Dendritic cell treated with granulocyte-macrophage colony-stimulating factor and Interleukin-4, amounts not matched to agents 40 ng/mL and 50 ng/mL, for 4 days (primary cell): ENCODE measurements at regions not wholly inside any gene's neighbourhood (a gene's known extent, or its start where the extent isn't known, plus 50 kb on each side); places are given as distances from the start of the nearest gene placed in this dataset.

Experiments used
- H3K27ac Mint-ChIP-seq: one replicate; pipeline ENCODE4 v1.8.0; 2022; ENCODE audit warnings: mild to moderate bottlenecking, mixed read lengths
- H3K27me3 Mint-ChIP-seq: one replicate; pipeline ENCODE4 v1.8.0; 2022; ENCODE audit warnings: mild to moderate bottlenecking, mixed read lengths
- H3K36me3 Mint-ChIP-seq: one replicate; pipeline ENCODE4 v1.8.0; 2022; ENCODE audit warnings: low read depth, mixed read lengths
- H3K4me1 Mint-ChIP-seq: one replicate; pipeline ENCODE4 v1.8.0; 2022; ENCODE audit warnings: low read depth, mixed read lengths
- H3K4me3 Mint-ChIP-seq: one replicate; pipeline ENCODE4 v1.8.0; 2022; ENCODE audit warnings: mild to moderate bottlenecking, moderate library complexity, mixed read lengths
- H3K9me3 Mint-ChIP-seq: one replicate; pipeline ENCODE4 v1.8.0; 2022; ENCODE audit warnings: mixed read lengths
- intact Hi-C: fragments of 100-400 bp; cut with micrococcal nuclease; formaldehyde crosslinking; loops from one replicate; pipeline ENCODE4 v1.15.0; 2022

DNA sequence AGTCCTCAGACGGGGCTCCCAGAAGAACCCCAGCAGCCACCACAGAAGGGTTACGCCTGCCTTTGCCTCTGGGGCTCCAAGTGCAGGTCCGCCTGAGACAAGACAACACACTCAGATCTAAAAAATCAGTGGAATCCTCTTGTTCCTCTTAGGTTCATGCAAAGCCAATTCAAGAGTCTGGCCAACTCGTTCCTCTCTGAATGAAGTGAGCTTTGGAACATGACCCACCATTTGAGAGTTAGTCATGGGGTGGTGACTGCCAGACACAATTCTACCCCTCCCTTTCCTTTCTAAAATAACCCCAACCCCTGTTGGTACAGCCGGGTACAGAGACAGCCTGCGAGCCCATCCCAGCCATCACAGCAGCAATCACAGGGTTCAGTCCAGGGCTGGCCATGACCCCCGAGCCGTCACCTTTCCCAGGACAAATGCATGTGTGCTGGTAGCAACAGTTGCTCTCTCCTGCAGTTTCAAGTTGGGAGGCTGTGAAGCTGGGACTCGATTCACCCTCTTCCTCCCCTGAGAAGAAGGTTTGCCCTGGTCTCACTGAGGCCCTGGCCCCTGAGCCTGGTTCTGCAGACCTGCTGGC lies 183.1 kb upstream of the SH3BP4 start:
- no peak overlapping the region for H3K27ac Mint-ChIP-seq
- H3K27me3 Mint-ChIP-seq: no peaks in the 10 kb centered on the region
- no peaks in the 10 kb centered on the region for H3K4me1 Mint-ChIP-seq
- intact Hi-C loops: no loop called here
- peaks cover 5% of the 10 kb centered on the region for H3K9me3 Mint-ChIP-seq
- H3K36me3 Mint-ChIP-seq: no peaks in the 10 kb centered on the region
- H3K4me3 Mint-ChIP-seq: no peak overlapping the region

DNA sequence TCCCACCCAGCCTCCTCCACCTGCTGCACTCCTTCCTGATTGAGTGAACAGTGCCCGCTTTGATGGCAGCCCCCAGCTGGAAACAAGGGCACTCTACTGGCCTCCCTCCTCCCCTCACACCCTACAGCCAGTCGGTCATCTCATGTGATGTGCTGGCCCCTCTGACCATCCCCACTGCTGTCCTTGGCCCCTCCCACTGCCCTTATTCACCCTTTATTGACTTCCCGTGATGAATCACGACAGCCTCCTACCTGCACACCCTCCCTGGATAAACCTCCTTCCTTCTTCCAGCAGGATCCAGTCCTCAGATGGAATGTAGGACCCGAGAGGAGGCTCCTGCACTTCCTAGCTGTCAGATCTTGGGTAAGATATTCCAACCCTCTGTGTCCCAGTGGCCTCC lies 186.5 kb upstream of the SH3BP4 start:
- no peaks in the 10 kb centered on the region for H3K4me1 Mint-ChIP-seq
- no peaks in the 10 kb centered on the region for H3K27me3 Mint-ChIP-seq
- no peak overlapping the region for H3K4me3 Mint-ChIP-seq
- H3K9me3 Mint-ChIP-seq: peaks cover 16% of the 10 kb centered on the region
- H3K27ac Mint-ChIP-seq: no peak overlapping the region
- H3K36me3 Mint-ChIP-seq: no peaks in the 10 kb centered on the region
- intact Hi-C loops: no loop called here

DNA sequence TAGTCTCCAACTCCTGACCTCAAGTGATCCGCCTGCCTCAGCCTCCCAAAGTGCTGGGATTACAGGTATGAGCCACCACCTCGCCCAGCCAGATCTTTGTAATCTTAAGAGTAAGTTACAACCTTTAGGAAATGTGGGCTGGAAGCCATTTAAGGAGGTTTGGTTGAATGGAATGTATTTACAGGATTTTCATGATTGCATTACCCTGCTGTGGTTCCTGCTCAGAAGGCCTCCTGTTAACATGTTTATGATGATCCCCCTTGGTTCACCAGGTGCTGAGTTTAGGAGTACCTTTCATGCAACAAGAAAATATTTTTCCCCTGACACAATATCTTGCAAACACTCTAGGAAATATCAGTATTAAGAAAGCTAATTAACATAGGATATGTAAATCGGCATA lies 187.4 kb upstream of the SH3BP4 start:
- intact Hi-C loops: no loop called here
- Mint-ChIP-seq H3K27me3 (no peaks in the 10 kb centered on the region), H3K27ac (no peak overlapping the region), H3K36me3 (no peaks in the 10 kb centered on the region), H3K4me3 (no peak overlapping the region), H3K4me1 (no peaks in the 10 kb centered on the region), H3K9me3 (peaks cover 25% of the 10 kb centered on the region)

DNA sequence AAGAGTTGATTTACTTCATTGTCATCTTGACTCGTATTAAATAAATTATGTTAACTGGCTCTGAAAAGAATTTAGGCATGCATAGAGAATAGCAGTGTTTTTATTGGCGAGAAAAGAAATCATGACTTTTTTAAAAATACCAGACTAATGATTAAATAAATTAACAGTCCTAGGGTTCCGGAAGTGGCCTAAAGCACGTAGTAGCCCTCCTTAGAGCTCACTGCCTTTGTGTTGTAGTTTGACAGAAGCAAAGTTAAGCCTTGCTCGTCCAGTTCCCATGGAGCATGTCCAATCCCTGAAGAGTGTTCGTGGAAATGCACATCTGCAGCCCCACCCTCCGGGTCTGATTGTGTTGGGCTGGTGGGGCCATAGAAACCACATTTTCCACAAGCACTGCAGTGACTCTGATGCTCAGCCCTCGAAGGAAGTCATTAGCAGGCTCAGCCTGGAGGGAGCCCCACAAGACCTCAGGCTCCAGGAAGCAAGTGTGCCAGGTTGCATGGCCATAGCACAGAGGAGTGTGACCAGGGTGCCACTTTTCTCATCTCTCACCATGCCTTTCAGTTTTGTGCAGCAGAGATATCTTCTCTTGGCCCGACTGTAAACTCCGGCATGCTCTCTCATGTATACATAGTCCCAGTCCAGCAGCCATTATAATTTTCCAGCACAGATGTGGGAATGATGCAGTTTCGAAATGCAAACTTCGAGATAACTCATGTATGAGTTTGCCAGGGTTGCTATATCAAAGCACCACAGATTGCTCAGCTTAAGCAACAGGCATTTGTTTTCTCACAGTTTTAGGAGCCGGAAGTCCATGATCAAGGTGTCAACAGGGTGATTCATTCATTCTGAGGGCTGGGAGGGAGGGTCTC lies 188.6 kb upstream of the SH3BP4 start:
- intact Hi-C loops: no loop called here
- H3K9me3 Mint-ChIP-seq: peaks cover 28% of the 10 kb centered on the region
- no peaks in the 10 kb centered on the region for H3K27me3 Mint-ChIP-seq
- no peaks in the 10 kb centered on the region for H3K4me1 Mint-ChIP-seq
- H3K27ac Mint-ChIP-seq: no peak overlapping the region
- H3K4me3 Mint-ChIP-seq: no peak overlapping the region
- H3K36me3 Mint-ChIP-seq: no peaks in the 10 kb centered on the region

DNA sequence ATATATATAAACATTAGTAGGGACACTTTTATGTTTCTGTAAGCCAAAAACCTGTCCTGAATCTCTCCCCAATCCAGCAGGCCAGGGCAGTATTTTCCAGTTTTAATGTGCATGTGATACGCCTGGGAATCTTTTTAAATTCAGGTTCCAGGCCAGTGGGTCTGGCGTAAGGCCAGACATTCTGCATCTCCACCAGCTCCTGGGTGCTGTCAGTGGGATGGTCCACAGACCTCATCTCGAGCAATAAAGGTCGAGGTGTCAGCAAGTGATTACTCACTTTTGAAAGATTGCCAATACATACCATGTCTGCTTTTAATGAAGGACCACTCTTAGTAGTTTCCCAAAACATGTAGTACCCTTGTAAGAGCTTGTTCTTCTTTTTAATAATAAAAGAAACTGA lies 189.9 kb upstream of the SH3BP4 start:
- Mint-ChIP-seq H3K9me3 (peaks cover 34% of the 10 kb centered on the region), H3K36me3 (no peaks in the 10 kb centered on the region), H3K27ac (no peak overlapping the region), H3K4me3 (no peak overlapping the region), H3K27me3 (no peaks in the 10 kb centered on the region), H3K4me1 (no peaks in the 10 kb centered on the region)
- intact Hi-C loops: no loop called here

DNA sequence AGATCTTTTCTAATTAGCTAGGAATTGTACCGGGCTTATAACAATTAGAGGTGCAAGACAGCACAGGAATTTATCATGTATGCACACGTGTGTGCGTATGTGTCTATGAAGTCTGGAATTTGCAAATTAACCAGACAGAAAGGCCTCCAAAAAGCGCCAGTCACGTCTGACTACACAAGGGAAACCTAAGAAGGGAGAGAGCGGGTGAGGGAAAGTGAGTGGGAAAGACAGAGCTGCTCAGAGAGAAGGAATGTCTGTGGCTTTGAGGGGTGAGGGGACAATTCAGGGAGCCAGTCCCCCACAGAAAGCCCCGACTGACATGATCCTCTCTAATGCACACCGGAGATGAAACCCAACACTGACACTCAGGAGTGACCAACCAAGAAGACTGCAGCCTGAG lies 197.7 kb upstream of the SH3BP4 start:
- H3K27me3 Mint-ChIP-seq: no peaks in the 10 kb centered on the region
- intact Hi-C loops: no loop called here
- no peaks in the 10 kb centered on the region for H3K4me1 Mint-ChIP-seq
- H3K36me3 Mint-ChIP-seq: no peaks in the 10 kb centered on the region
- no peak overlapping the region for H3K27ac Mint-ChIP-seq
- peaks cover 9% of the 10 kb centered on the region for H3K9me3 Mint-ChIP-seq
- no peak overlapping the region for H3K4me3 Mint-ChIP-seq

DNA sequence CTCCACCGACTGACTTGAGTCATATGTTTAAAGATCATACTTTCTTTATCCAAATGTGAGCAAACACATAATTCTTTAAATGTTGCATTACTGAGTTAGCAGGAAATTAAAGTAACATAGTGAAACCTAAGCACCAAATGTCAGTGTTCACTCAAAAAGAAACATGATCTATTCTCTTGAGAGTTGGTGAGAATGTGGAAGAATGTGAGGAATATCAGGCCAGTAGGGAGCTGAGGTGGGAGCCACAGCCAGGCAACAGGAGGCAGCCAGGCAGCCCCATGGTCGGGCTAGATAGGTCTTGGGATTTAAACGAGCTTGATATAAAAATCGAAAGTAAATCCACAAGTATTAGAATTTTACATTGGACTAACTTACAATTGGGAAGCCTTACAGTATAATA lies 198.1 kb upstream of the SH3BP4 start:
- intact Hi-C loops: no loop called here
- no peak overlapping the region for H3K4me3 Mint-ChIP-seq
- no peaks in the 10 kb centered on the region for H3K4me1 Mint-ChIP-seq
- H3K36me3 Mint-ChIP-seq: no peaks in the 10 kb centered on the region
- no peaks in the 10 kb centered on the region for H3K27me3 Mint-ChIP-seq
- H3K9me3 Mint-ChIP-seq: peaks cover 9% of the 10 kb centered on the region
- H3K27ac Mint-ChIP-seq: no peak overlapping the region

DNA sequence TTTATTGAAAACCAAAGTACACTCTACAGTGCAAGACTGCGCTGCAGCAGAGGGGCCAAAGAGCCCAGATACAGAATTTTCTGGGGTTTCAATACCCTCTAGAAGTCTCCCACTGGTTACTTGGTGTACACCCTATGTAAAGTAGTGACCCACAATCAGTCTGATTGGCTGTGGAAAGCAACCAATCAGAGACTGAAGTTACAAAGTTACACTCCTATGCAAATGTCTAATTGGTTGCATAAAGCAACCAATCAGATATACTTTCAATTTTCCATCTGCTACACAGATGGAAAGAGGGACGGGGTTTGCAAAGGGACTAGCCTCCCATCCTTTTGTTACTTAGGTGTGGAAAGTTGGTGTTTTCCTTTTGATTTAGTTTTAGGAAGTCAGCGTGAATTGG lies 198.9 kb upstream of the SH3BP4 start:
- no peaks in the 10 kb centered on the region for H3K4me1 Mint-ChIP-seq
- no peak overlapping the region for H3K4me3 Mint-ChIP-seq
- peaks cover 10% of the 10 kb centered on the region for H3K9me3 Mint-ChIP-seq
- H3K27me3 Mint-ChIP-seq: no peaks in the 10 kb centered on the region
- H3K36me3 Mint-ChIP-seq: no peaks in the 10 kb centered on the region
- H3K27ac Mint-ChIP-seq: no peak overlapping the region
- intact Hi-C loops: no loop called here

DNA sequence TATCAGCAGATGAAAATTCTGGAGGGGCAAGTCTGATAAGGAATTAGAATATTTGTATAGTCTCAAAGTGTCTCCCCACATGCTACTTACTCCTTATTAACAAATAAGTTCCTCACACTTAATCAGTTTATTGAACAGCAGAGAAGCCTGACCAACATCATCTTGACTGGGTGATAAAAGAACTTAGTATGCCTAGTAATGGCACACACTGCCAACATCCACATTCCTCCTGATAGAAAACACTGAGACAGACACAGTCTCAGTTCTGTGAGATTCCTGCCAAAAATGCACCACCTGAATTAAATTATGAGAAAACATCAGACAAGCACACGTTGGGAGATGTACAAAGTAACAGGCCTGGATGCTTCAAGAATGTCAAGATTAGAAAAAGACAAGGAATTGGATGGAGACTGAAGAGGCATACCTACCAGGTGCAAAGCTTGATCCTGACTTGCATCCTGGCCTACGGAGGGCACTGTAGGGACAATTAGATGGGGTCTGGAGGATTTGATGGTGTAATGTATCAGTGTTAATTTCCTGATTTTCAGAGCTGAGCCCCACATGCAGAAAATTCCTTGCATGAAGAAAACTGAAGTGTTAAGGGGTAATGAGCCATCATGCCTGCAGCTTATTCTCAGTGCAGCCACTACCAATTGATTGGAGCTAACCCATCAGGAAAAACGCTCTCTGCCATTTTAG lies 200.4 kb upstream of the SH3BP4 start:
- no peak overlapping the region for H3K4me3 Mint-ChIP-seq
- no peaks in the 10 kb centered on the region for H3K36me3 Mint-ChIP-seq
- no peak overlapping the region for H3K27ac Mint-ChIP-seq
- intact Hi-C loops: no loop called here
- H3K9me3 Mint-ChIP-seq: peaks cover 16% of the 10 kb centered on the region
- H3K4me1 Mint-ChIP-seq: no peaks in the 10 kb centered on the region
- no peaks in the 10 kb centered on the region for H3K27me3 Mint-ChIP-seq

DNA sequence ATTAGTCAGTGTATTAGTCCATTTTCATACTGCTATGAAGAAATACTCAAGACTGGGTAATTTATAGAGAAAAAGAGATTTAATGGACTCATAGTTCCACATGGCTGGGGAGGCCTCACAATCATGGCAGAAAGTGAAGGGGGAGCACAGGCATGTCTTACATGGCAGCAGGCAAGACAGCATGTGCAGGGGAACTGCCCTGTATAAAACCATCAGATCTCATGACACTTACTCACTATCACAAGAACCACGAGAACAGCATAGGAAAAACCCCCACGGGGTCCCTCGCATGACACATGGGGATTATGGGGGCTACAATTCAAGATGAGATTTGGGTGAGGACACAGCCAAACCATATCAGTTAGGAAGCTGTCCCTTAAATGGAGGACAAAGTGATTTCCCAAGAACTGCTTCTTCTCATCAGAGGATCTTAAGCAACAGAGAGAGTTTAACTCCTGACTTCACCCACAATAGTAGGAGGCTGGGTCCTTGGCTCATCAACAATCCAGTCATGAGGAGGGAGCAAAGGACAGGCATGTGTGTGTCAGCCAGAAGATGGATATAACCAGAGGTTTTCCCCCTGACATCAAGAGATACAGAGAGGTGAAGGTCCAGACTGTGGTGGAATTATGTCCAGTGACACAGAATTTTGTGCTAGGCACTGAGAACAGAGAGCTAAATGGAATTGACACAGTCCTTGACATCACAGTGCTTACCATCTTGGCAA lies 203.8 kb upstream of the SH3BP4 start:
- Mint-ChIP-seq H3K36me3 (no peaks in the 10 kb centered on the region), H3K4me1 (no peaks in the 10 kb centered on the region), H3K27me3 (no peaks in the 10 kb centered on the region), H3K4me3 (no peak overlapping the region), H3K9me3 (peaks cover 16% of the 10 kb centered on the region), H3K27ac (no peak overlapping the region)
- intact Hi-C loops: no loop called here

DNA sequence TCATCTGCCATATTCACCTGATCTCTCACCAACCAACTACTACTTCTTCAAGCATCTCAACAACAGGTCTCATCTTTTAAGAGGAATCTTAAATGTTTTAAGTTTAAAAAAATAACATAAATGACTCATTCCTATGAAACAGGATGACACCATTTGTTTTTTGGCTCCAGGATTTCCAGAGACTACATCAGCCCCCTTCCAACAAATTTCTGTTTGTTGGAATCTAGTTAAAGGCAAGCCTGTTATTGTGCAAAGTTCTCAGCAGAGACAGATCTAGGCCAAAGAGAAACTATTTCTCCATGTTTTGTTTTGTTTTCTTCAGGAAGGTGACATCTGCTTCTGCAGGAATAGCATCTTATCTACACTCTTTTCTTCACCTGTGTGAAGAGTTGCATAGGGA lies 204.8 kb upstream of the SH3BP4 start:
- H3K27me3 Mint-ChIP-seq: no peaks in the 10 kb centered on the region
- no peaks in the 10 kb centered on the region for H3K4me1 Mint-ChIP-seq
- peaks cover 18% of the 10 kb centered on the region for H3K9me3 Mint-ChIP-seq
- no peak overlapping the region for H3K4me3 Mint-ChIP-seq
- H3K36me3 Mint-ChIP-seq: no peaks in the 10 kb centered on the region
- H3K27ac Mint-ChIP-seq: no peak overlapping the region
- intact Hi-C loops: no loop called here

DNA sequence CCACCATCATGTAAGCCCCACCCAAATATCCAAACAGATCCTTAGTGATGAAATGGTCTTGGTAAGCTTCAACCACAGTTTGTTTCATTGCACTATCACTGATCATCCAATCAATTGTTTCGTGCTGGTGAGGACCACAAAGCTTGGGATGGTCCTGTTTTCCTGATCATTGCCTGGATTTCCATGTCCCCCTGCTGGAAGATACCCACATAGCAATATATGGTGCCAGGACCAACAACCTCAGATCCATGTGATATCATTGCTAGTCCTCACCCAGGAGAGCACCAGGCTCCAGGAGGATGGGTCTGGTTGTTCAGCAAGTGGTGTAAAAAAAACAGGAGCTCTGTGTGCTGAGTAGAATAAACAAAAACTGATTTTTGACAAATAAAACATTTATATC lies 206.5 kb upstream of the SH3BP4 start:
- H3K4me1 Mint-ChIP-seq: no peaks in the 10 kb centered on the region
- no peak overlapping the region for H3K4me3 Mint-ChIP-seq
- peaks cover 24% of the 10 kb centered on the region for H3K9me3 Mint-ChIP-seq
- H3K36me3 Mint-ChIP-seq: no peaks in the 10 kb centered on the region
- intact Hi-C loops: no loop called here
- no peaks in the 10 kb centered on the region for H3K27me3 Mint-ChIP-seq
- no peak overlapping the region for H3K27ac Mint-ChIP-seq

DNA sequence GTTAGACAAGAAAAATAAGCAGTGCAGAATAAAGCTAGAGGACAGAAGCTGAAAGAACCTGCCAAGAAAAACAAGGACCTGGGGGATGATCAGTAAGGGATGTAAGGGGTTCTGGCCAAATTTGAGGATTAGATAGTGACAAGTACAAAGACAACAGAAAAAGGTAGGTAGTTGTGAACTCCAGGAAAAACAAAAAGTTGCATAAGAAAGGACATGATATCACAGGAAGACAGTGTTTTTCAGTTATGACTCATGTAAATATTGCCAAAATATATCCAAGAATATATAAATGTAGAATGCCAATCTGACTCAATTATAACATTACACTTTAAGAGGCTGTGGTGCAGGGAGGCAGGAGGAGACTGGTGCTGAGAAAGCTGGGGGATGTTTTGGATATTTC lies 209.8 kb upstream of the SH3BP4 start:
- Mint-ChIP-seq H3K4me3 (no peak overlapping the region), H3K9me3 (peaks cover 9% of the 10 kb centered on the region), H3K4me1 (no peaks in the 10 kb centered on the region), H3K27me3 (no peaks in the 10 kb centered on the region), H3K36me3 (no peaks in the 10 kb centered on the region), H3K27ac (no peak overlapping the region)
- intact Hi-C loops: no loop called here

DNA sequence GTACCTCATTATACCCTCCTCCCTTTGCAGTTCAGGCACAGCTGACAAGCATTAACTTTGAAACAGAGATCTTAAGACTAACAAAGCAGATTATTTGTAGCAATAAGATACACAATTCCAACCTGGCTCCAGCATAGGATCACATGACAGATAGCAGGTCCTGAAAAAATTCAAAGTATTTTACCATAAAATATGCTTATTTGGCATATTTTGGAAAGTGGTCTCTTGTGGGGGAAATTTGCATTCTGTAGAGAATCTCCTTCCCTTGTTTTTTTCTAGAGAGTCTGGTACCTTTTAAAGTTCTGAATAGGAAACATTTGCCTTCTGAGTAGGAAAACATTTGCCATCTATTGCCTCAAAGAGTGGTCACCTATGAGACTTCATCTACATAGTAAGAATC lies 212.8 kb upstream of the SH3BP4 start:
- Mint-ChIP-seq H3K27me3 (no peaks in the 10 kb centered on the region), H3K9me3 (peaks cover 17% of the 10 kb centered on the region), H3K36me3 (no peaks in the 10 kb centered on the region), H3K4me3 (no peak overlapping the region), H3K4me1 (no peaks in the 10 kb centered on the region), H3K27ac (no peak overlapping the region)
- intact Hi-C loops: no loop called here
